ENCODE measurements at regions not wholly inside any gene's neighbourhood (a gene's known extent, or its start where the extent isn't known, plus 50 kb on each side); places are given as distances from the start of the nearest gene placed in this dataset.

DNA sequence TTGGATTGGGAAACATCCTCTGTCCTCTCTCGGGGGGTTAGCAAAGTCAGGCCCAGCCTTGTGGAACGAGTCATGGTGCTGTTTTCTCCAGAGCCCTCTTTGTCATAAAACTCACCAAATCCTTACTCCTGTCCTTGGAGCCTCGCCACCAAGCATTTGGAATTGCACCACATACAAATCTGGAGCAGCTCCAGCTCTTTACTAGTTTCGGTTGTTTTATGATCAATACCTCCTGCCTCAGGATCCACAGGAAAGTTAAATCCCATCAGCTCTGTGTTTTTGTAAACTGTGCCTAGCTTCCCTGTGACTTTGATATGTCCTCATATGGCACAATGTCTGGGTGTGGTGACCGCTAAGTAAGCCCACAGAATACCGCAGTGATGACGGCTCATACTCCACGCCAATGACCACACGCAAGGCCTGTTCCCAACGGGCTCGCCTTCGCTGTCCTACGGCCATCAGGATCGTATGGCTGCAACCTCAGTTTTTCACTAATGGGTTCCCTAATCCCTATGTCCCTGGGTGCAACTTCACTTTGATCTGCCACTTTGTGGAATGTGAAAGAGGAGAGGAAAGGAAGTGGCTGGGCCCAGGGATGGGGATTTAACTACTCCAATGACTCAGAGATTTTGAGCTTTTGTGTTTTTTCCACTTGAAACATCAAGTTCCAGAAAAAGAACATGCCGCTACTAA is 111.3 kb upstream of the FOXQ1 start:
- Mint-ChIP-seq H3K27me3 (peaks cover 3% of the 10 kb centered on the region), H3K27ac (no peak overlapping the region), H3K36me3 (no peaks in the 10 kb centered on the region), H3K4me3 (no peak overlapping the region), H3K4me1 (no peaks in the 10 kb centered on the region), H3K9me3 (peaks cover 4% of the 10 kb centered on the region)
- ATAC-seq (ENCODE audit: low read depth), result no peak
- no peak for DNase-seq (ENCODE audit: low spot score in 2 of 2)

DNA sequence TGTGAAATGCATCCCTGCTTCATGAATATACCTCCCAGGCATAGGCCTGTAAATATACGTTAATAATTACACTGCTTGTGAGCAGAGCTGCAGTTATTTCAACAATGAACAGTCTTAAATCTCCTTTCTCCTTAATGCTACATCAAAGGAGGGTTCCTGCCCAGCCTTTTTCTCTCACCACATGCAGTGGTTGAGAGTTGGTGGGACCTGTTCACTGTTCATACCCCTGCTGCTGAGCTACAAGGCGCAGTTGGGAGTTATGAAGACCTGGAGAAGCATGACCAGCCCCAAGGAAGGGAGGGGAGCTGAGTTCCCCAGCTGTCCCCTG is 111.9 kb upstream of the FOXQ1 start:
- no peak overlapping the region for H3K27ac Mint-ChIP-seq
- DNase-seq (ENCODE audit: low spot score in 2 of 2) (no peak), ATAC-seq (ENCODE audit: low read depth) (no peak)
- H3K9me3 Mint-ChIP-seq, result peaks cover 5% of the 10 kb centered on the region
- H3K27me3 Mint-ChIP-seq, result peaks cover 3% of the 10 kb centered on the region
- no peak overlapping the region for H3K4me3 Mint-ChIP-seq
- H3K36me3 Mint-ChIP-seq, result no peaks in the 10 kb centered on the region
- no peaks in the 10 kb centered on the region for H3K4me1 Mint-ChIP-seq

DNA sequence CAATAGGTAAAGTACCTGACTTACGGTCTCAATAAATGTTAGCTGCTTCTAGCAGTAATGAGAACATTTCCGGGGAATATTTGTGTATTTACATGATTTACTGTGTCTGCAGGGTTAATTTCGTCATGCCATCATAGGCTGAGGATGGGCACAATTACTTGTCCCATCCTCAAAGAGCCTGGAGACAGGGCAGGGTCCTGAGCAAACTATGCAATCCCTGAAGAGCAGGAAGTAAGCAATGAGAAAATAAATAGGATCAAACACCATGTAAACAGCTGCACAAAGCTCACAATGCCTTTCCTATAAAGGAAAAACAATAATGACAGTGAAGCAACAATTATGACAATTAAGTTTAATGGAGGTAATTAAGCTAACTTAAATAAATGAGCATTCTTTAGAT is 114.6 kb upstream of the FOXQ1 start:
- Mint-ChIP-seq H3K36me3 (no peaks in the 10 kb centered on the region), H3K27ac (no peak overlapping the region), H3K4me1 (no peaks in the 10 kb centered on the region), H3K4me3 (no peak overlapping the region), H3K27me3 (peaks cover 5% of the 10 kb centered on the region), H3K9me3 (peaks cover 9% of the 10 kb centered on the region)
- ATAC-seq (ENCODE audit: low read depth) (no peak), DNase-seq (ENCODE audit: low spot score in 2 of 2) (no peak)

DNA sequence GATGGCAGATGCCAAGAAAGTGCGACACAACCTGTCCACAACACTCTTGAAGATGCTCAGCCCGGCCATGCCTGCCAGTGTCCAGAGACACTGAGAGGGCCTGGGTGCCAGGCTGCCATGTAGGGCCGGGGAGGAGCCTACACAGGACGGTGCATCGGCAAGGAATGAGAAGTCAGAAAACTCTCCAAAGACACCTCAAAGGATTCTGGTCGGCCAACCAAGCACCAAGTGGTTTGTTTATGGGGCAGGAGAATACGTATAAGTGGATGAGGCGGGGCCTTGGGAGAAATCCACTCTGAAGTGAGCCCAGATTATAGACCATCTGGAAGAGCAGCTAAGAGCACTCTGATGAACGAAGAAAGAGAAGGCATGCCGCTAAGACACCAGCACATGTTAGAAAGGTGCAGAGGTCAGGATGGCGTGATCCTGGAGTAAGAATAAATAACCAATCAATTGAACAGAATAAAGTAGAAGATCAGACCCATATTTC is 120.7 kb upstream of the FOXQ1 start:
- Mint-ChIP-seq H3K27ac (no peak overlapping the region), H3K4me3 (no peak overlapping the region), H3K9me3 (peaks cover 9% of the 10 kb centered on the region), H3K36me3 (no peaks in the 10 kb centered on the region), H3K27me3 (peaks cover 5% of the 10 kb centered on the region), H3K4me1 (no peaks in the 10 kb centered on the region)
- no peak for ATAC-seq (ENCODE audit: low read depth)
- no peak for DNase-seq (ENCODE audit: low spot score in 2 of 2)

DNA sequence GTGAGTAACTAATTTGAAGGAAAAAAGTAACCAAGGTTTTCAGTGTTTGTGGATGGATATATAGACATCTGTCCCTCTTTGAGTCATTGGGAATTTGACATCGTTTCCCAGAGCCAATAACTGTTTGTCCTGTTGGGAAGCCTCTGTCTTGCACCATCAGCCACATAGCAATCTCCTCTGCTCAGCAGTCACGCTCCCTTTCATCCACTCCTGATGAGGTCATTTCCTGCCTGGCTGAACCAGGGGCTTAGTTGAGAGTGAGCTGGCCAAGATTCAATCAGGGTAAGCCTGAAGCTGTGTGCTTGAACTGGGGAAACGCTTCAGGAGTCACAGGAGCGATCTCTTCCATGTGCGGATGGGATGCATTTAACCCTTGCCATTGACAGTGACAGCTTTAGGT is 121.5 kb upstream of the FOXQ1 start:
- Mint-ChIP-seq H3K36me3 (no peaks in the 10 kb centered on the region), H3K4me3 (no peak overlapping the region), H3K9me3 (peaks cover 4% of the 10 kb centered on the region), H3K27ac (no peak overlapping the region), H3K27me3 (peaks cover 5% of the 10 kb centered on the region), H3K4me1 (no peaks in the 10 kb centered on the region)
- DNase-seq (ENCODE audit: low spot score in 2 of 2), result no peak
- no peak for ATAC-seq (ENCODE audit: low read depth)

DNA sequence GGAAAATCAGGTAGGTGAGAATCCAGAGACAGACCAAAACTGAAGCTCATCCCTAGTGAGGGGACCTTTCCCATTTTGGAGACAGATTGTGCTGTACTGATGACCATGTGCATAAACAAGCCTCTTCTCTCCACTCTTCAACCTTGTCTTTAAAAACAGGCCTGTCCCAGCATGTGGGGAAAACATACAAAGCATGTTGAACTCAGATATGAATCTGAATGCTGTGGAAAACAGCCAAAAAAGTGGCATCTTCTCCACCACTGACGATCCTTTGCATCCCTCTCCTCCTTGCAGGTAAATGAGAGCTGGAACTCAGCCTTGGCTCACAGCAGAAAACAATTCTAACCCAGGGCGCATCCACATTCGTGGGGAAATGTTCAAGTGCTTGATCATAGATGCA is 123.7 kb upstream of the FOXQ1 start:
- ATAC-seq (ENCODE audit: low read depth) (no peak), DNase-seq (ENCODE audit: low spot score in 2 of 2) (no peak)
- Mint-ChIP-seq H3K4me3 (no peak overlapping the region), H3K27me3 (peaks cover 1% of the 10 kb centered on the region), H3K27ac (no peak overlapping the region), H3K36me3 (no peaks in the 10 kb centered on the region), H3K4me1 (no peaks in the 10 kb centered on the region), H3K9me3 (no peaks in the 10 kb centered on the region)

DNA sequence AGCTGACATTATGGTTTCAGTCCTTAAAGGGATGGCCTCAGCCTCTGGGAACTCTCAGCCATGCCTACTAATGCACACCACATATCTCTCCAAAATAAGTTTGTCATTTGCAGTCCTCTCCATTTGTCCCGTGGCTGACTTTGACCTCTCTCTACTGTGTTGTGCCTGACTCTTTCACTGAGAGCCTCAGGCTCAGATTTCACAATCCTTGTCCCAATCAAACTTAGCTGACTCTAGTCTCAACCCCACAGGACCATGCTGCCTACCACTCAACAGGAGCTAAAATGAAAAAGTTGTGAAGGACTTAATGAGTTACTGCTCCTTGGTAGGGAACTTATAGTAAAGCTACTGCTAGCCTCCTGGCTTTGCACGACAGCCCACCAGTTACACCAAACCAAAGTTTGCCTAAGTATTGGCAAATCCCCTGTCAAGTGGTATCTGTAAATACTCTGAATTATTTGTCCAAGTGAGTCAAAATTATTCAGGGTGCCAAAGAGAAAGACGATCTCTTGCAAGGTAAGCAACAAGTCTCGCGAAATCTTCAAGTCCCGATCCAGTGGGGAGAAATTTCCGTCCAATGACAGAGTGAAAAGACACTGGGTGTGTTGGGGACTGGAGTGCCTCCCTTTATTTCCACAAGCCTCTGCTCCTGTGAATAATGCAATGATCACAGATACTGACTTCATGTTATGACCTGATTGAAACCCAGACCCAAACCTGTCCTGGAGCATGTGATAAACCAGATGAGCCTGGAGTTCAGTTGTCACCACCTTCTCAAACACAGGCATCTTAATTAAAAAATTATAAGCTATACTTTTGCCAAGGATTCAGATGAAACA is 124.4 kb upstream of the FOXQ1 start:
- Mint-ChIP-seq H3K4me3 (no peak overlapping the region), H3K4me1 (no peaks in the 10 kb centered on the region), H3K9me3 (no peaks in the 10 kb centered on the region), H3K27me3 (no peaks in the 10 kb centered on the region), H3K27ac (no peak overlapping the region), H3K36me3 (no peaks in the 10 kb centered on the region)
- DNase-seq (ENCODE audit: low spot score in 2 of 2) (no peak), ATAC-seq (ENCODE audit: low read depth) (no peak)

DNA sequence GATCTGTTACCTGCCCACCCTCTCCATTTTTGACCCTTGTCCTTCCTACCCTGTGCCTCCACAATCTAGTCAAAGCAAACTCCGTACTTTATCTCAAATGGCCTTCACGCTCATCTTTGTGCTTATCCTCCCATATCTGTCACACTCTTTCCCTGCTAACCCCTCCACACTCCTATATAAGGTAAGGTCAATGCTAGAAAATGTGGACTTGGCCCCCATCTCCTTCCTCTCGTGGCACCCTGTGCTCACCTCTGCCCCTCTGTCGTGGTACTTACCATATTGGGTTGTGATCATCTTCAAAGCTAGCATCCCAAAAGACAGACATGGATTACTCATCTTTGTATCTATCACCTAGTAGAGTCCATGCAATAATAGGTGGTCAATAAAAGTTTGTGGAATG is 127.6 kb upstream of the FOXQ1 start:
- no peak for ATAC-seq (ENCODE audit: low read depth)
- no peak for DNase-seq (ENCODE audit: low spot score in 2 of 2)
- H3K9me3 Mint-ChIP-seq, result no peaks in the 10 kb centered on the region

DNA sequence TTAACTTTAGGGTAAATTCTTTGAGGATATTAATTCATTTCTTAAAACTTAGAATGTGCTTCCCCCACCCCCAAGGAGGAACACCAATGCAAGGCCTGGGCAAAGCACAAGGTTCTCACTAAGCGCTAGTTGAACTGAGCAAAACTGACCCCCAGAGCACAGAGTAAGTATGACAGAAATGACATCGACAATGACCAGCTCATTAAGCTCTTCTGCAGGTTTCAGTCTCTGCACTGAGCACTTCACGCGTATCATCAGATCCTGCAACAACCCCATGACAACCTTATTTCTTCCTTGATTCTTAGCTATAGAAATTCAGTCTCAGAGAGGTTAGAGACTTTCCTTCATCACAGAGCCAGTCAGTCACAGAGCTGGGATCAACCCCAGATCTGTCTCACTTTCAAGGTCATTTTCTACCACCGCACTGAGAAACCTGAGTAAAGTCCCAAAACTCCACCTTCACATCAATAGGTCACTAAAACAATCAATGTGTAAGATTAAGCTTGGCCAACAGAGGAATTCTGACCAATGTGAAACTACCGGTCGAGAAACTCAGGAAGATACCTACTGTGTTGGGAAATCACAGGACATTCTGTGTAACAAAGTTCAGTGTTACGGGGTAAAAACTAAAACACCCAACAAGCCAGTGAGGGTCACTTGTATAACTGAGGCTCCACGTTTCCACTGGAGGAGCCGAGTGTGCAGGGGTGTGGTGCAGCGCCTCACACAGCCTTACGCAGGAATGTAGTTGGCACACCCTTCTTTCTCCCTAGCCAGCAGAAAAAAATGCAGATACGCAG is 129.0 kb upstream of the FOXQ1 start:
- Mint-ChIP-seq H3K4me1 (no peaks in the 10 kb centered on the region), H3K4me3 (no peak overlapping the region), H3K9me3 (no peaks in the 10 kb centered on the region), H3K27me3 (peaks cover 4% of the 10 kb centered on the region), H3K36me3 (no peaks in the 10 kb centered on the region), H3K27ac (no peak overlapping the region)
- ATAC-seq (ENCODE audit: low read depth), result no peak
- no peak for DNase-seq (ENCODE audit: low spot score in 2 of 2)

More for the DNA sequence above, 127.6 kb upstream of the FOXQ1 start:
- no peak overlapping the region for H3K4me3 Mint-ChIP-seq
- no peaks in the 10 kb centered on the region for H3K27me3 Mint-ChIP-seq
- H3K36me3 Mint-ChIP-seq, result no peaks in the 10 kb centered on the region
- H3K4me1 Mint-ChIP-seq, result no peaks in the 10 kb centered on the region
- H3K27ac Mint-ChIP-seq, result no peak overlapping the region

DNA sequence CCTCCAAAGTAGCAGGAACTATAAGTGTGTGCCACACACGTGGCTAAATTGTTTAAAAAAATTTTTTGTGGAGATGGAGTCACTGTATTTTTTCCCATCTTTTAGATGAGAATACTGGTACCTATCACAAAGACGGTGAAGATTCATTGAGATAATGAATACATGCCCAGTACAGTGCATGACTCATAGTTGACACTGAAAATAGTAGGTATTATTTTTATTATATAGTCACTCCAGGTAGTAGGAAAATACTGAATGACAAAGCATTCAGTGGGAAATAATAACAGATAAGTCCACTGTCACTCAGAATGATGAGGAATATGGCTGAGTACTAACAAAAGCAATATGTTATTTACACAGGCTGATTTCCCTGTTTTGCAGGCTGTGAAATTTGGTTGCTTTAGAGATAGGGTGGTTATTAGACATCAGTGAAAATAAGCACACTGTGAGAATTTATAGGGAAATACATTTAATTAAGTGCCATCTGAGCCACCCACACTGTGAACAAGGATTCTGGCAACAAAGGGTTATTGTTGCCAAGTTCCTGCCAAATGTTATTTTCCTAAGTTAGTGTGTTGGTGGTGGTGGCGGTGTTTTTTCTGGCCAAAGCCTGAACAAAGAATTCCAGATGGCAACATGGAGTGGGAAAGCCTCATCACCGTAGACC is 129.8 kb upstream of the FOXQ1 start:
- H3K9me3 Mint-ChIP-seq, result no peaks in the 10 kb centered on the region
- DNase-seq (ENCODE audit: low spot score in 2 of 2), result no peak

DNA sequence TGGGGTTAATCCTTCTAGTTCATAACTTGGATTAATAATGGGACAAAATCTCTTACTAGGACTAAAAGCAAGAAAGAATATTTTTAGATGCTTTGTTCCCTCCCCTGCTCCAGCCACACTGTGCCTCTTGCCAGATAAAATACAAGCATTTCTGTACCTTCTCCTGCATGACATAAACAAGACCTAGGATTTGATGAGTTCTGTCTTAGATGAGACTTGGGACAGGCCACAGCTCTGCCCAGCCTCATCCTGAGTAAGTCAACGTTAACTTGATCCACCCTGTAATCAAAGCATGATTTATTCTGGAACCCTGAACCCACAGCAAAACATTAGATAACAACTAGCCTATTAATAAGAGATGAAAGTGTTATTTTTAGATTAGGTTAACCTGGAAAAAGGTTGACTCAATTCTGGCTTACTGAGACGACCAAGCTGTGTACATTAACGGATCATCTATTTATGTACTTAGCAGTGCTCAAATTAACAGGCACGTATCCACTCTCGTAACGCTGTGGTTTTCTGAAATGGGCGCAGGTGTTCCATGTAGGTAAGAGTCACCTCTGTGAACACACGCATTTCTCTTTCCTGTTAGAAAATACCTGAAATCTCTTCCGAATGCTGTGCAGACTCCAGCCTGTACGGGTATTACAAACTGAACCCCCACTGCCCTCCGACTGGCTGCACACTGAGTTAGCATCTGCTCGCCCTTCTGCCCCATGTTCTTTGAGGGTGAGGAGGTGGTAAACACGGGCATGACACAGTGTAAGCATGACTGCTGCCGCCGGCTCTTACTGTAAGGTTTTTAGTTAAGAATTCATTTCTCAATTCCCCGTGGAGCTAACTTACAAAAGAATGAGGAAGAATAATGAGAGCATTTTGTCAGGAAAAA is 132.1 kb upstream of the FOXQ1 start:
- no peaks in the 10 kb centered on the region for H3K9me3 Mint-ChIP-seq
- no peak overlapping the region for H3K4me3 Mint-ChIP-seq
- H3K4me1 Mint-ChIP-seq, result no peaks in the 10 kb centered on the region
- H3K36me3 Mint-ChIP-seq, result no peaks in the 10 kb centered on the region
- DNase-seq (ENCODE audit: low spot score in 2 of 2) (no peak), ATAC-seq (ENCODE audit: low read depth) (no peak)
- peaks cover 6% of the 10 kb centered on the region for H3K27me3 Mint-ChIP-seq
- H3K27ac Mint-ChIP-seq, result no peak overlapping the region

More for the DNA sequence above, 129.8 kb upstream of the FOXQ1 start:
- Mint-ChIP-seq H3K27ac (no peak overlapping the region), H3K27me3 (peaks cover 4% of the 10 kb centered on the region), H3K4me1 (no peaks in the 10 kb centered on the region), H3K4me3 (no peak overlapping the region), H3K36me3 (no peaks in the 10 kb centered on the region)
- no peak for ATAC-seq (ENCODE audit: low read depth)

DNA sequence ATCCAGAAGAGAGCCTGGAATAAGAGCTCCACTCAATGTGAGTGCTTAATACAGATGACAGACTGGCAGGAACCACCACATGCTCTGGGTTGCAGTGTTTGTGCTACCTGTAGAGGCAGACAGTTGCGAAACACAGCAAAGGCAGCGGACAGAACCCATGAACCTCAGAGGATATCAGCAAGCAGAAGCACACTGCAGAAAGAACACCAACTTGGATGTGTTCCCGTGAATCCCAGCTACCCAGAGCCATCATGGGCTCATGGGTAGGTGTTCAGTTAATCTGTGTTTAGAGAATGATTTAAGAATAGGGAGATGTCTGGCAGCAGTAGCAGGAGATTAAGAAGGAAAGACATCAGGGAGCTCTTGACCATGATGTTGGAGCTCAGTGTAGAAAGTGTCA is 133.3 kb upstream of the FOXQ1 start:
- no peaks in the 10 kb centered on the region for H3K36me3 Mint-ChIP-seq
- ATAC-seq (ENCODE audit: low read depth), result no peak

DNA sequence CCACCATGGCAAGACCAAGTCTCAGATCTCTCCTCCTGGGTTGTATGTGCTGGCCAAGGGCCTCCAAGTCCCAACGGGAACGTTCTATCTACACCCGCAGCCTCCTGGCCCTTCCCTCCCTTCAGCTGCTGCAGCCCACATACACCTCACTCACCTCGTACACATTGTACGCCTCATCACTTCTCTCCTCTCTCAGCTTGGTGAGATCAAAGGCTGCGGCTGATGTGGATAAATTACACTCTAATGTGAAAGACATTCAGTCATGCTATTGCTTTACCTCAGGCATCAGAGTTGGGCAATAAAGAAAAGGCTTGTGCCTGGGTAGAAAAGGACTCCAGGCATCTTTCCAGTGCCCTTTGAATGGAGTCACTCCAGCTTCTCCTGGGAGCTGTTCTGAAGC is 135.3 kb upstream of the FOXQ1 start:
- no peak for DNase-seq (ENCODE audit: low spot score in 2 of 2)
- Mint-ChIP-seq H3K9me3 (no peaks in the 10 kb centered on the region), H3K36me3 (no peaks in the 10 kb centered on the region), H3K27me3 (peaks cover 6% of the 10 kb centered on the region), H3K4me1 (no peaks in the 10 kb centered on the region), H3K27ac (no peak overlapping the region), H3K4me3 (no peak overlapping the region)
- ATAC-seq (ENCODE audit: low read depth), result no peak

More for the DNA sequence above, 133.3 kb upstream of the FOXQ1 start:
- Mint-ChIP-seq H3K27ac (no peak overlapping the region), H3K4me1 (no peaks in the 10 kb centered on the region), H3K27me3 (peaks cover 6% of the 10 kb centered on the region), H3K9me3 (no peaks in the 10 kb centered on the region), H3K4me3 (no peak overlapping the region)
- DNase-seq (ENCODE audit: low spot score in 2 of 2), result no peak

Data from memory B cell (primary cell).